ENCODE measurements at regions not wholly inside any gene's neighbourhood (a gene's known extent, or its start where the extent isn't known, plus 50 kb on each side); places are given as distances from the start of the nearest gene placed in this dataset.

DNA sequence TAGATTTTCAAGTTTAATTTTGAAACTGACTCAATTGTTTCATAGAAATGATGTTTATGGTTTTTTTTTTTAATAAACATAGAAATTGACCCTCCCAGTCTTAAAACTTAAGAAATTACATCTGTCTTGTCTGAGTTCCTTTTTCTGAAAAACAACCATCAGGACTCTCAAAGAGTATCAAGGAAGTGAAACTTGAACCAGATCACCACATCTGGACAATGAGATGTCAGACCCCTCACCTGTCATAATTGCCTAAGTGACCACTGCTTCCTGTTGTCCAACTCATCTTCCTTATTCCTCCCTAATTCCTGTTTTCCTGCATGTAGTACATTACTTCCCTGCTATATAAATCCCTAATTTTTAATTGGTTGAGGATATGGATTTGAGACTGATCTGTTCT is 441.5 kb upstream of the ARHGEF26 start:
- TF ChIP-seq, protein P1, sequence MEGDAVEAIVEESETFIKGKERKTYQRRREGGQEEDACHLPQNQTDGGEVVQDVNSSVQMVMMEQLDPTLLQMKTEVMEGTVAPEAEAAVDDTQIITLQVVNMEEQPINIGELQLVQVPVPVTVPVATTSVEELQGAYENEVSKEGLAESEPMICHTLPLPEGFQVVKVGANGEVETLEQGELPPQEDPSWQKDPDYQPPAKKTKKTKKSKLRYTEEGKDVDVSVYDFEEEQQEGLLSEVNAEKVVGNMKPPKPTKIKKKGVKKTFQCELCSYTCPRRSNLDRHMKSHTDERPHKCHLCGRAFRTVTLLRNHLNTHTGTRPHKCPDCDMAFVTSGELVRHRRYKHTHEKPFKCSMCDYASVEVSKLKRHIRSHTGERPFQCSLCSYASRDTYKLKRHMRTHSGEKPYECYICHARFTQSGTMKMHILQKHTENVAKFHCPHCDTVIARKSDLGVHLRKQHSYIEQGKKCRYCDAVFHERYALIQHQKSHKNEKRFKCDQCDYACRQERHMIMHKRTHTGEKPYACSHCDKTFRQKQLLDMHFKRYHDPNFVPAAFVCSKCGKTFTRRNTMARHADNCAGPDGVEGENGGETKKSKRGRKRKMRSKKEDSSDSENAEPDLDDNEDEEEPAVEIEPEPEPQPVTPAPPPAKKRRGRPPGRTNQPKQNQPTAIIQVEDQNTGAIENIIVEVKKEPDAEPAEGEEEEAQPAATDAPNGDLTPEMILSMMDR (IDR thresholded peaks at IDR 0.05): no peak
- no peak for TF ChIP-seq POLR2A (IDR thresholded peaks at IDR 0.05)

Measured in heart left ventricle (tissue), 13 donors.